ENCODE measurements at regions not wholly inside any gene's neighbourhood (a gene's known extent, or its start where the extent isn't known, plus 50 kb on each side); places are given as distances from the start of the nearest gene placed in this dataset.

DNA sequence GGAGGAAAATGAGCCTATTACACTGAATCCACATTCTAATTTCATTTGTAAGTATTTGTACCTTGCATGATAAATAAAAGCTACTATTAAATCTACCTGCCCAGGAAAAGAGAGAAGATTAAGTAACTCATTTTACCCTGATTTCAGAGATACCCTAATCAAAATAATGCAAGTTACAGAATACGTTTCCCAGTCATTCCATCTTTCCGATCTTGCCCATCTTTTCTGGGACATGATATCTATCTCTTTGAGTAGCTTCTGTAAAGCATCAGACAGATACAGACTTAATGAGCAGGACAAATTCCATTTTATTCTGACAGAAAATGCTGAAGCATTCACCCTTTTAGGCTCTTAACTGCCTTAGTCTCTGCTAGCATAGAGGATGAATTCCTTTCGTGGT is 56.6 kb downstream of the SPRY2 start:
- Mint-ChIP-seq H3K27ac (no peak overlapping the region), H3K36me3 (no peaks in the 10 kb centered on the region), H3K4me3 (no peak overlapping the region), H3K9me3 (peaks cover 0 to 4% (median 3%) of the 10 kb centered on the region in 3 donors), H3K27me3 (peaks cover 1% of the 10 kb centered on the region), H3K4me1 (no peaks in the 10 kb centered on the region)

DNA sequence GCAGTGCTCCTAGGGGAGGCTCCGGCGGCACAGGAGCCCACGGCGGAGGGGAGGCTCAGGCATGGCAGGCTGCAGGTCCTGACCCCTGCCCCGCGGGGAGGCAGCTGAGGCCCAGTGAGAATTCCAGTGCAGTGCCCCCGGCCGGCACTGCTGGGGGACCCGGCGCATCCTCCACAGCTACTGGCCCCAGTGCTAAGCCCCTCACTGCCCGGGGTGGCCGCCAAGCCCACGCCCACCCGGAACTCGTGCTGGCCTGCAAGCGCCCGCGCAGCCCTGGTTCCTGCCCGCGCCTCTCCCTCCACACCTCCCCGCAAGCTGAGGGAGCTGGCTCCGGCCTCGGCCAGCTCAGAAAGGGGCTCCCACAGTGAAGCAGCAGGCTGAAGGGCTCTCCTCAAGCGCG is 62.2 kb downstream of the SPRY2 start:
- Mint-ChIP-seq H3K9me3 (peaks cover 3 to 6% (median 4%) of the 10 kb centered on the region in 3 donors), H3K4me3 (no peak overlapping the region), H3K4me1 (no peaks in the 10 kb centered on the region), H3K27ac (no peak overlapping the region), H3K27me3 (peaks cover 1% of the 10 kb centered on the region), H3K36me3 (no peaks in the 10 kb centered on the region)

GRCh38 chr13:80276371-80277289 is 64.3 kb downstream of the SPRY2 start:
- H3K27me3 Mint-ChIP-seq: no peaks in the 10 kb centered on the region
- H3K4me1 Mint-ChIP-seq: no peaks in the 10 kb centered on the region
- no peaks in the 10 kb centered on the region for H3K36me3 Mint-ChIP-seq
- H3K9me3 Mint-ChIP-seq: peaks cover 0 to 4% (median 3%) of the 10 kb centered on the region in 3 donors
- no peak overlapping the region for H3K4me3 Mint-ChIP-seq
- no peak overlapping the region for H3K27ac Mint-ChIP-seq

DNA sequence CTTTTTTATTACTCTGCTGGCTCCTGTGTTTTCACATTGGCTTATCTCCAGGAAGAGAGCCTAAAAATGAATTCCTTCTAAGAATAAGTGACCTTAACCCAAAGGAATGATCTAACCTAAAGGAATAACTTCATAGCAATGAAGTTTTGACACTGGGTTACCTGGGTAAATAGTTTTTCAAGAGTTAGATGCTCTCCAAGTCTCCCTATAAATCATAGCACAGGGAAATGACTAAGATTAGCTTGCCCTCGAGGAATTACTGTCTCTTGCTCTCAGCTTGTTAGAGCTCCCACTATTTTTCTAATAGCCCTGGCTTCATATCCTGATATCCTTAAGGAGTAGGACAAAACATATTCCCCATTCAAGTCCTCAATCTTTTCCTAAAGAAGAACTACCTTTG is 66.3 kb downstream of the SPRY2 start:
- H3K27ac Mint-ChIP-seq: no peak overlapping the region
- H3K36me3 Mint-ChIP-seq: no peaks in the 10 kb centered on the region
- H3K9me3 Mint-ChIP-seq: peaks cover 3 to 4% (median 4%) of the 10 kb centered on the region in 3 donors
- H3K4me3 Mint-ChIP-seq: no peak overlapping the region
- H3K27me3 Mint-ChIP-seq: no peaks in the 10 kb centered on the region
- no peaks in the 10 kb centered on the region for H3K4me1 Mint-ChIP-seq

DNA sequence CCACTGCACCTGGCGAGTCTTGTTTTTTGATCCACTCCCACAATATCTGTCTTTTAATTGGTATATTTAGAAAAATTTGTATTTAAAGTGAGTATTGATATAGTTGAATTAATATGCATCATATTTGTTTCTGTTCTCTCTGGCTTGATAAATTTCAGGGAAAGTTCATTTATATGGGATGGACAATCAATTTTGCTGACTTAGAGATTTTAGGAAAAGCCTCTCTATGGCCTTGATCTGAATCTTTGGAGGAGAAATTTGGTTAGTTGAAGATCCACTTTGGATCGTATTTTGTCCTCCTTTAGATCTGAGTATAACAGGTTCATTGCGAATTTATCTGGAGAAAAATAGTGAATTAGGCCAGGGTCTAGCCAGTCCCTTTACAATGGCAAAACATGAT is 67.2 kb downstream of the SPRY2 start:
- Mint-ChIP-seq H3K4me3 (no peak overlapping the region), H3K4me1 (no peaks in the 10 kb centered on the region), H3K36me3 (no peaks in the 10 kb centered on the region), H3K9me3 (peaks cover 3 to 4% (median 4%) of the 10 kb centered on the region in 3 donors), H3K27ac (no peak overlapping the region), H3K27me3 (no peaks in the 10 kb centered on the region)

- no peaks in the 10 kb centered on the region for H3K27me3 Mint-ChIP-seq
- H3K4me1 Mint-ChIP-seq: no peaks in the 10 kb centered on the region
- no peak overlapping the region for H3K4me3 Mint-ChIP-seq
- peaks cover 5 to 12% (median 11%) of the 10 kb centered on the region in 3 donors for H3K9me3 Mint-ChIP-seq
- H3K27ac Mint-ChIP-seq: no peak overlapping the region
- H3K36me3 Mint-ChIP-seq: no peaks in the 10 kb centered on the region
Measured at GRCh38 chr13:80265348-80265747, 75.6 kb downstream of the SPRY2 start.

DNA sequence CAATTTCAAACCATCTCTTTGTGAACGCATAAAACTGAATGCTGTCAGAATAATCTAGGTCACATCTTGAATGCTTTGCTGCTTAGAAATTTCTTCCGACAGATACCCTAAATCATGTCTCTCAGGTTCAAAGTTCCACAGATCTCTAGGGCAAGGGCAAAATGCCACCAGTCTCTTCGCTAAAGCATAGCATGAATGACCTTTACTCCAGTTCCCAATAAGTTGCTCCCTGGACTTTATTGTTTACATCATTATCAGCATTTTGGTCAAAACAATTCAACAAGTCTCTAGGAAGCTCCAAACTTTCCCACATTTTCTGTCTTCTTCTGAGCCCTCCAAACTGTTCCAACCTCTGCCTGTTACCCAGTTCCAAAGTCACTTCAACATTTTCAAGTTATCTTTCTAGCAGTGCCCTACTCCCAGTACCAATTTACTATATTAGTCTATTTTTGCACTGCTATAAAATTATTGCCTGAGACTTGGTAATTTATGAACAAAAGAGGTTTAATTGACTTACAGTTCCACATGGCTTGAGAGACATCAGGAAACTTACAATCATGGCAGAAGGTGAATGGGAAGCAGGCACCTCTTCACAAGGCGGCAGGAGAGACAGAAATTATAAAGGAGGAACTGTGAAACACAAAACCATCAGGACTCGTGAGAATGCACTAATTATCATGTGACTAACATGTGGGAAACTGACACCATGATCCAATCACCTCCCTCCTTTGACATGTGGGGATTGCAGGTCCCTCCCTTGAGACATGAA is 77.0 kb downstream of the SPRY2 start:
- Mint-ChIP-seq H3K36me3 (no peaks in the 10 kb centered on the region), H3K27ac (no peak overlapping the region), H3K27me3 (no peaks in the 10 kb centered on the region), H3K4me1 (no peaks in the 10 kb centered on the region), H3K9me3 (peaks cover 7 to 13% (median 12%) of the 10 kb centered on the region in 3 donors), H3K4me3 (no peak overlapping the region)

GRCh38 chr13:80262051-80262695 is 78.8 kb downstream of the SPRY2 start:
- Mint-ChIP-seq H3K36me3 (no peaks in the 10 kb centered on the region), H3K27me3 (no peaks in the 10 kb centered on the region), H3K4me3 (no peak overlapping the region), H3K27ac (no peak overlapping the region), H3K4me1 (no peaks in the 10 kb centered on the region), H3K9me3 (peaks cover 7 to 15% (median 14%) of the 10 kb centered on the region in 3 donors)

GRCh38 chr13:80259159-80259558 is 81.8 kb downstream of the SPRY2 start:
- Mint-ChIP-seq H3K4me1 (no peaks in the 10 kb centered on the region), H3K27ac (no peak overlapping the region), H3K9me3 (peaks cover 7 to 14% (median 13%) of the 10 kb centered on the region in 3 donors), H3K4me3 (no peak overlapping the region), H3K27me3 (no peaks in the 10 kb centered on the region), H3K36me3 (no peaks in the 10 kb centered on the region)

- H3K4me1 Mint-ChIP-seq: no peaks in the 10 kb centered on the region
- no peak overlapping the region for H3K27ac Mint-ChIP-seq
- peaks cover 3 to 5% (median 5%) of the 10 kb centered on the region in 3 donors for H3K9me3 Mint-ChIP-seq
- H3K27me3 Mint-ChIP-seq: no peaks in the 10 kb centered on the region
- no peak overlapping the region for H3K4me3 Mint-ChIP-seq
- H3K36me3 Mint-ChIP-seq: no peaks in the 10 kb centered on the region
Measured at GRCh38 chr13:80256352-80256932, 84.5 kb downstream of the SPRY2 start.

GRCh38 chr13:80255946-80256345 is 85.0 kb downstream of the SPRY2 start:
- Mint-ChIP-seq H3K27me3 (no peaks in the 10 kb centered on the region), H3K27ac (no peak overlapping the region), H3K36me3 (no peaks in the 10 kb centered on the region), H3K4me3 (no peak overlapping the region), H3K9me3 (peaks cover 3 to 5% (median 3%) of the 10 kb centered on the region in 3 donors), H3K4me1 (no peaks in the 10 kb centered on the region)

DNA sequence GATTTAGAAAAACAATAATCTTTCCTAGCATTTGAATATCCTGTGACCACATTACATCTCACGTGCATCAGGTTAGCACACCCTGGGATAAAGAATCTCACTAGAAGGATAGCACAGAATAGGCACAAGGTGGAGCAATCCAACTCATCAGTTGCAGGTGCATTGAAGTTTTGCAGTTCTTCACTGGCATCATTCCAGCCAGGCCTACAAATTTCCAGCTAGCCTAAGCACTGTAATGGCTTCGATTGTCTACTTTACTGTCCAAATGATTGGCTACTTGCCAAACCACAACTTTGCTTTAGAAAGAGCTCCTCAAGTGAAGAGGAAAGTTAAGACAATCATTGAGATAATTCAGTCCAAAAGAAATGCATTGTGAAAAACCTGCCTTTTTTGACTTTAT is 89.5 kb downstream of the SPRY2 start:
- Mint-ChIP-seq H3K4me1 (no peaks in the 10 kb centered on the region), H3K27ac (no peak overlapping the region), H3K9me3 (peaks cover 0 to 1% (median 0%) of the 10 kb centered on the region in 3 donors), H3K4me3 (no peak overlapping the region), H3K27me3 (no peaks in the 10 kb centered on the region), H3K36me3 (no peaks in the 10 kb centered on the region)

GRCh38 chr13:80250213-80250810 is 90.6 kb downstream of the SPRY2 start:
- H3K9me3 Mint-ChIP-seq: peaks cover 0 to under 1% (median 0%) of the 10 kb centered on the region in 3 donors
- no peak overlapping the region for H3K4me3 Mint-ChIP-seq
- no peaks in the 10 kb centered on the region for H3K36me3 Mint-ChIP-seq
- H3K4me1 Mint-ChIP-seq: no peaks in the 10 kb centered on the region
- H3K27ac Mint-ChIP-seq: no peak overlapping the region
- H3K27me3 Mint-ChIP-seq: no peaks in the 10 kb centered on the region

DNA sequence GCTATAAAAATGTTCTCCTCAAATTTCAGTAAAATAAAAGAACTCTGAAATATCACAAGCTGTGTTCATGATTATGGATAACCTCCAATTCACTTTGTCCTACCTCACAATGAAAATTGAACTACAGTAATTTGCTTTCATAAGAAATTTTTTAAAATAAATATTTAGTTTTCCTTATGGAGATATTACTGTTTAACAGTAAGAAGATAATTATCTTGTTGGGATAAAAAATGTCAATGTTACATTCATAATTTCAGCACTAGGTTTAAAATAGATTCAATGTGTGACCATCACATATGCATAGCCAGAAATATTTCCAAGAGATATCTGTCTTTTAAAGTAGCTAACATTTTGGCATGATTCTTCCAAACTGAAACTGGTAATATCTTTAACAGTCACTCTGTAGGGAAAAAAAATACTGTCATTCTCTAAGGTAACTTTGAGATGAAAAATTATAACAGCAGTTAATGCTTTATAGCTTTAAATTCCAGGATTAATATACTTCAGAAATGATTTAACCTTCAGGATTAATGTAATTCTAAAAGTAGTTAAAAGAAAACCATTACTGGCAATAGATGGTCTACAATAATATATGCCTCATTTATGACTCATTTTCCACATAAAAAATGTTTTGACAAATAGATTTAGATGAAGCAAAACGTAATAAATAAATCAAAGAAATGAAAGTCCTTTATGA is 91.3 kb downstream of the SPRY2 start:
- H3K27me3 Mint-ChIP-seq: no peaks in the 10 kb centered on the region
- H3K4me1 Mint-ChIP-seq: no peaks in the 10 kb centered on the region
- H3K4me3 Mint-ChIP-seq: no peak overlapping the region
- H3K27ac Mint-ChIP-seq: no peak overlapping the region
- no peaks in the 10 kb centered on the region for H3K36me3 Mint-ChIP-seq
- H3K9me3 Mint-ChIP-seq: peaks cover 0 to 3% (median 0%) of the 10 kb centered on the region in 3 donors

Measured in IgD-negative memory B cell (primary cell).